ENCODE measurements at regions not wholly inside any gene's neighbourhood (a gene's known extent, or its start where the extent isn't known, plus 50 kb on each side); places are given as distances from the start of the nearest gene placed in this dataset.

- intact Hi-C loops (cut with DNase I): no loop called here
- no peak for DNase-seq
- no peak overlapping the region for H3K27ac ChIP-seq
- peaks cover 0 to 42% (median 18%) of the 10 kb centered on the region in 3 donors for H3K27me3 ChIP-seq (ENCODE audit: insufficient read depth in 3 of 3, low read length in 2 of 3)
- WGBS, 3 donors: 34 to 52% (median 46%) methylated on average over 2 of the region's 2 CpGs
- no peaks in the 10 kb centered on the region for H3K36me3 ChIP-seq (ENCODE audit: insufficient read depth in 1 of 2, low read depth in 1 of 2)
- ATAC-seq: no peak
- no peak for TF ChIP-seq CTCF (IDR thresholded peaks at IDR 0.05)
- no peaks in the 10 kb centered on the region for H3K4me1 ChIP-seq
- no peak overlapping the region for H3K4me3 ChIP-seq
- H3K9me3 ChIP-seq: no peaks in the 10 kb centered on the region
These were observed 196.3 kb downstream of the BUD13 start for GRCh38 chr11:116576526-116576925.

- 70 to 73% (median 71%) methylated on average over 9 of the region's 9 CpGs for WGBS, 3 donors
- ATAC-seq (no peak), DNase-seq (no peak)
- Histone ChIP-seq H3K4me1 (peaks cover 5% of the 10 kb centered on the region), H3K27ac (no peak overlapping the region), H3K27me3 (ENCODE audit: insufficient read depth in 3 of 3, low read length in 2 of 3) (no peaks in the 10 kb centered on the region), H3K36me3 (ENCODE audit: insufficient read depth in 1 of 2, low read depth in 1 of 2) (no peaks in the 10 kb centered on the region), H3K9me3 (no peaks in the 10 kb centered on the region), H3K4me3 (no peak overlapping the region)
- intact Hi-C loops (cut with DNase I): no loop called here
- no peak for TF ChIP-seq CTCF (IDR thresholded peaks at IDR 0.05)
These were observed 205.0 kb downstream of the BUD13 start for GRCh38 chr11:116567721-116568242.

GRCh38 chr11:116563712-116564047 lies 209.1 kb downstream of the BUD13 start:
- peak overlapping the region; percentile 41 for H3K27ac ChIP-seq
- DNase-seq (no peak), ATAC-seq (peak in 3 of 4 donors; percentile 47 to 73 (median 58))
- H3K4me3 ChIP-seq: no peak overlapping the region
- no peak for TF ChIP-seq CTCF (IDR thresholded peaks at IDR 0.05)
- no peaks in the 10 kb centered on the region for H3K27me3 ChIP-seq (ENCODE audit: insufficient read depth in 3 of 3, low read length in 2 of 3)
- H3K4me1 ChIP-seq: peaks cover 6% of the 10 kb centered on the region
- WGBS, 3 donors: 35 to 74% (median 38%) methylated on average over 6 of the region's 6 CpGs
- intact Hi-C loops (cut with DNase I): no loop called here
- H3K9me3 ChIP-seq: no peaks in the 10 kb centered on the region
- no peaks in the 10 kb centered on the region for H3K36me3 ChIP-seq (ENCODE audit: insufficient read depth in 1 of 2, low read depth in 1 of 2)

- DNase-seq: no peak
- Histone ChIP-seq H3K27me3 (ENCODE audit: insufficient read depth in 3 of 3, low read length in 2 of 3) (no peaks in the 10 kb centered on the region), H3K27ac (peak overlapping the region; percentile 41), H3K4me1 (peaks cover 6% of the 10 kb centered on the region), H3K36me3 (ENCODE audit: insufficient read depth in 1 of 2, low read depth in 1 of 2) (no peaks in the 10 kb centered on the region), H3K4me3 (no peak overlapping the region), H3K9me3 (no peaks in the 10 kb centered on the region)
- peak; percentile 91 to 99 (median 96) for ATAC-seq
- intact Hi-C loops (cut with DNase I): no loop called here
- TF ChIP-seq CTCF (IDR thresholded peaks at IDR 0.05): no peak
- 25 to 41% (median 37%) methylated on average over 10 of the region's 10 CpGs for WGBS, 3 donors
These were observed 209.6 kb downstream of the BUD13 start for GRCh38 chr11:116563028-116563711.

GRCh38 chr11:116560589-116560988 lies 212.2 kb downstream of the BUD13 start:
- intact Hi-C loops (cut with DNase I): no loop called here
- no peak for DNase-seq
- H3K36me3 ChIP-seq (ENCODE audit: insufficient read depth in 1 of 2, low read depth in 1 of 2): no peaks in the 10 kb centered on the region
- H3K27ac ChIP-seq: no peak overlapping the region
- 56 to 72% (median 64%) methylated on average over 3 of the region's 3 CpGs for WGBS, 3 donors
- no peaks in the 10 kb centered on the region for H3K9me3 ChIP-seq
- no peak for TF ChIP-seq CTCF (IDR thresholded peaks at IDR 0.05)
- peaks cover 6% of the 10 kb centered on the region for H3K4me1 ChIP-seq
- H3K4me3 ChIP-seq: no peak overlapping the region
- H3K27me3 ChIP-seq (ENCODE audit: insufficient read depth in 3 of 3, low read length in 2 of 3): no peaks in the 10 kb centered on the region
- ATAC-seq: no peak
